ENCODE measurements at regions not wholly inside any gene's neighbourhood (a gene's known extent, or its start where the extent isn't known, plus 50 kb on each side); places are given as distances from the start of the nearest gene placed in this dataset.

GRCh38 chr13:64674126-64674525 lies 2556.0 kb downstream of the PCDH9 start:
- no peak for TF ChIP-seq POLR2A (IDR thresholded peaks at IDR 0.05)
- TF ChIP-seq CTCF (IDR thresholded peaks at IDR 0.05): no peak
